ENCODE measurements at regions not wholly inside any gene's neighbourhood (a gene's known extent, or its start where the extent isn't known, plus 50 kb on each side); places are given as distances from the start of the nearest gene placed in this dataset.
"Not testable (repeated sequence)": the region's sequence is repeated elsewhere in the genome, so short reads cannot be mapped to it uniquely, and the experiment has no call there.

DNA sequence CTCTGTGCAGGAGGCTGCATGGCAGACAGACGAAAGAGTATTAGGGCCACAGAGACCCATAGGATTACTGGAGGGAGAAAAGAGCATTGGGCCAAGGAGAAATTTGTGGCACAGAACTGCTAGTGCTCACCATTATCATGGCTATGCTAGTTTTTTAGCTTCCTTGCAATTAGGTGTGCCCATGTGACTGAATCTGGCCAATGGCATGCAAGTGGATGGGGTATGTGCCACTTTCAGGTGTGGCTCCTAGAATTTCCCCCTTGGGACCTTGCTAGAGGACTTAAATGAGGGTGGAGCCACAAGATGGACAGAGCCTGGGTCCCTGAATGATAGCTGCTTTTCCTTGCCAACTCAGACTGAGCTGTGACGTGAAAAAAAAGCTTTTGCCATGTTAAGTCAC lies 73.9 kb upstream of the TENM4 start:
- WGBS, 2 experiments (ENCODE audit: insufficient coverage in 2 of 2) = 92 to 100% methylated on average over 1 to 2 of the region's 2 CpGs
- no peak overlapping the region for H3K27ac ChIP-seq (ENCODE audit: low read depth, low read length, severe bottlenecking)
- H3K4me3 ChIP-seq (ENCODE audit: extremely low read depth, insufficient read depth, low read length, poor library complexity, severe bottlenecking) = no peak overlapping the region
- H3K4me1 ChIP-seq (ENCODE audit: control insufficient read depth, insufficient read depth, low read length, poor library complexity, severe bottlenecking) = no peaks in the 10 kb centered on the region
- no peaks in the 10 kb centered on the region for H3K9me3 ChIP-seq (ENCODE audit: control insufficient read depth, low read length)
- H3K36me3 ChIP-seq (ENCODE audit: control insufficient read depth, insufficient read depth, low read length) = no peaks in the 10 kb centered on the region

DNA sequence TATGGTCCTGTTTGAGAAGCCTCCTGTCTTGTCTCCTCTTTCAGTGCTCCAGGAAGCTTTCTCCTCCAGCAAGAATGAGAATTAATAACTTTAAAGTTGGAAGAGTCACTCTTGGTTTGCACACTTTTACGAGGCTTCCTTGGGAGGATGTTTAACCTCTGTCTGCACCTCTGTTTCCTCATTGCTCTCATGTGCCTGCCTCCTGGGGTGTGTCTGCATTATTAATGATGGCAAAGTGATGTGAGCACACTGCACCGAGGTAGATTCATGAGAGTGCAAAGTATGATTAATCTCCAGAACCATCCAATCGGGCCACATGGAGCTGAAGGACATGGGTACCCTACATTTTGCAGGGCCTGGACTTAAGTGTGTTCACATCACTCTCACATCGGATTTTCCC lies 73.5 kb upstream of the TENM4 start:
- 88 to 91% methylated on average over 3 of the region's 4 CpGs for WGBS, 2 experiments (ENCODE audit: insufficient coverage in 2 of 2)
- Histone ChIP-seq H3K4me1 (ENCODE audit: control insufficient read depth, insufficient read depth, low read length, poor library complexity, severe bottlenecking) (no peaks in the 10 kb centered on the region), H3K36me3 (ENCODE audit: control insufficient read depth, insufficient read depth, low read length) (no peaks in the 10 kb centered on the region), H3K27ac (ENCODE audit: low read depth, low read length, severe bottlenecking) (no peak overlapping the region), H3K4me3 (ENCODE audit: extremely low read depth, insufficient read depth, low read length, poor library complexity, severe bottlenecking) (no peak overlapping the region), H3K9me3 (ENCODE audit: control insufficient read depth, low read length) (no peaks in the 10 kb centered on the region)

DNA sequence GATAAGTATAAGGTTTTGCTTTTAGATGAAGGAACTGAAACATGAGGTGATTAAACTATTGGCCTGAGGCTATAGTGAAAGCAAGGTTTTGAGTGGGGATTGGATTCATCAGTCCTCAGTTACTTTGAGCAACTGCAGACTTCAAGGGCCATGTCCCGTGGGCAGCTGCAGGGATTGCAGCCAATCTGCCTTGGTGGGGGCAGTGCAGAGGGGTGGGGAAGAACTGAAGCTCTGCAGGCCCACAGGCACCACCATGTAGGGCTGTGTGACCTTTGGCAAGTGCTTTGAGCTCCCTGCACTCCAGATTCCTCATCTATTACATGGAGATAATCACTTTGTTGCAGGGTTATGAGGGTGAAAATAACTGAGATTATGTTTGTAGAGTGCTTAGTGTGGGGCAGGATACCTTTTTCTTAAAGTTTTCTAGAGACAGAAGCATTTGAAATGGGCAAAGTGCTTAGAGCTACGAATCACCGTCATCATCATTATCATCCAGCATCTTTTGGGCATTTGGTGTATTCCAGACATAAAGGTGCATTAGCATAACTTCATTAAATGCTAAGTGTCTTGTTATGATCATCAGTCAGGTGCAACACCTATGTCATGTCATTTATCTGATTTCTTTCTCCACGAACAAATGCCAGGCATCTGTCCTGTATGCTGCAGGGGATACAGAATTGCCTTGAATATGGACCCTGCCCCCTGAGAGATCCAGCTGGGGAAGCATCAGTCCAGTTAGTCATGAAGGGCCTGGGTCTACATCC lies 72.1 kb upstream of the TENM4 start:
- WGBS, 2 experiments (ENCODE audit: insufficient coverage in 2 of 2) = 75 to 85% methylated on average over 1 to 4 of the region's 4 CpGs
- no peak overlapping the region for H3K4me3 ChIP-seq (ENCODE audit: extremely low read depth, insufficient read depth, low read length, poor library complexity, severe bottlenecking)
- H3K4me1 ChIP-seq (ENCODE audit: control insufficient read depth, insufficient read depth, low read length, poor library complexity, severe bottlenecking) = no peaks in the 10 kb centered on the region
- H3K27ac ChIP-seq (ENCODE audit: low read depth, low read length, severe bottlenecking) = no peak overlapping the region
- H3K36me3 ChIP-seq (ENCODE audit: control insufficient read depth, insufficient read depth, low read length) = no peaks in the 10 kb centered on the region
- H3K9me3 ChIP-seq (ENCODE audit: control insufficient read depth, low read length) = no peaks in the 10 kb centered on the region

DNA sequence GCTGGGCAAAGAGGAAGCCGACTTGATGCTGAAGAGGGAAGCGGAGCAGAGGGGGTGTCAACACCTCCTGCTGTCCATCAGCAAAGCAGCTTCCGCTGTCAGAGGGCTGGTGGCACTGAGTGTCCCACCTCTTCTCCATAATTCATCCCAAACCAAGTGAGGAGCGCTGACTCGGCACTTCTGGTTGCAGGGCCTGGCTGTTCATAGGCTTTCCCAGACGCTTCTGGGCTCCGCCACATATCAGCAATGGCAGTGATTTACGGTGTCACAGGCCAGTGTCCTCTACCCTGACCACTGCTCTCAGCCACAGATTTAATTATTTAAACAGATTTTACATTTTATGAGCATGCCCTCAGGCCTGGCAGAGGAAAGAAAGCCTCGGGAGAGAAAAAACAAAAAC lies 70.1 kb upstream of the TENM4 start:
- Histone ChIP-seq H3K9me3 (ENCODE audit: control insufficient read depth, low read length) (no peaks in the 10 kb centered on the region), H3K4me1 (ENCODE audit: control insufficient read depth, insufficient read depth, low read length, poor library complexity, severe bottlenecking) (peaks cover 4% of the 10 kb centered on the region), H3K27ac (ENCODE audit: low read depth, low read length, severe bottlenecking) (no peak overlapping the region), H3K4me3 (ENCODE audit: extremely low read depth, insufficient read depth, low read length, poor library complexity, severe bottlenecking) (no peak overlapping the region), H3K36me3 (ENCODE audit: control insufficient read depth, insufficient read depth, low read length) (no peaks in the 10 kb centered on the region)
- 85 to 91% methylated on average over 5 to 6 of the region's 9 CpGs for WGBS, 2 experiments (ENCODE audit: insufficient coverage in 2 of 2)

DNA sequence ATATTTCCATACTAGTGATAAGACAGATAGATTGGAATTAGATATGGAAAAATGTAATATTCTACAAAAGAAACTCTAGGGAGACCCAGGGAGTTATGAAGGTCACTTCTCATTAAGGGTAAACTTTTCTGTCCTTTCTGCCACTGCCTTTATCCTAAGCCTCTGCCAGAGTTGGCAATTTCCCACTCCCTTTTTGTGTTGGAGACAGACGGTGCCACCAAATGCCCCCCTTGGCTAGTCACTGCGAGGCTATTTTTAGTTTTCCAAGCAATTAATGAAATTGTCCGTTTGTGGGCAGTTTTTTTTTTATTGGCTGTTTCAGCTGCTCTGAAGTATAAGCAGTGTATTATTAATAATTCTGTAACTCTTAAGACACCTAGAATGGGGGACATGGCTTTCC lies 67.6 kb upstream of the TENM4 start:
- Histone ChIP-seq H3K36me3 (ENCODE audit: control insufficient read depth, insufficient read depth, low read length) (no peaks in the 10 kb centered on the region), H3K4me3 (ENCODE audit: extremely low read depth, insufficient read depth, low read length, poor library complexity, severe bottlenecking) (no peak overlapping the region), H3K27ac (ENCODE audit: low read depth, low read length, severe bottlenecking) (no peak overlapping the region), H3K9me3 (ENCODE audit: control insufficient read depth, low read length) (no peaks in the 10 kb centered on the region), H3K4me1 (ENCODE audit: control insufficient read depth, insufficient read depth, low read length, poor library complexity, severe bottlenecking) (peaks cover 8% of the 10 kb centered on the region)
- 90% methylated on average over 2 of the region's 3 CpGs; no CpG with 5 or more reads in 1 of the 2 experiments for WGBS, 2 experiments (ENCODE audit: insufficient coverage in 2 of 2)

DNA sequence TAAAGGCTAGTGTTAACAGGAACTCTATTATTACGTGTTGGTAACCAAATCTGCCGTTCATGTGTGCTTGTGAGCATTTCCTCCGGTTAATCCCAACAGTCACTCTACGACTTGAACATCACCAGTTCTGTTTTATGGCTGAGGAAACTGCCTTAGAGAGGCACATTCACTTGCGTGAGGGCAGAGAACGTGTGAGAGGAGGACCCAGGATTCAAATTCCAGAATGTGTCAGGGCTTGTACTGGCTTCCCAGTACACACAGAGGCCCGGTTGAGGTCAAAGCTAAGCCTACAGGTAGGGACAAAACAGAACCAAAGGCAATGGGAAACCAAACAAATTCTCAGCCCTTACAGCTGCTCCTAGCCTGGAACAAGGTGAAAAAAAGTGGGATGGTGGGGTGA lies 66.9 kb upstream of the TENM4 start:
- peaks cover 15% of the 10 kb centered on the region for H3K4me1 ChIP-seq (ENCODE audit: control insufficient read depth, insufficient read depth, low read length, poor library complexity, severe bottlenecking)
- no peaks in the 10 kb centered on the region for H3K9me3 ChIP-seq (ENCODE audit: control insufficient read depth, low read length)
- H3K36me3 ChIP-seq (ENCODE audit: control insufficient read depth, insufficient read depth, low read length) = no peaks in the 10 kb centered on the region
- WGBS, 2 experiments (ENCODE audit: insufficient coverage in 2 of 2) = 93 to 98% methylated on average over 7 of the region's 7 CpGs
- no peak overlapping the region for H3K27ac ChIP-seq (ENCODE audit: low read depth, low read length, severe bottlenecking)
- no peak overlapping the region for H3K4me3 ChIP-seq (ENCODE audit: extremely low read depth, insufficient read depth, low read length, poor library complexity, severe bottlenecking)

DNA sequence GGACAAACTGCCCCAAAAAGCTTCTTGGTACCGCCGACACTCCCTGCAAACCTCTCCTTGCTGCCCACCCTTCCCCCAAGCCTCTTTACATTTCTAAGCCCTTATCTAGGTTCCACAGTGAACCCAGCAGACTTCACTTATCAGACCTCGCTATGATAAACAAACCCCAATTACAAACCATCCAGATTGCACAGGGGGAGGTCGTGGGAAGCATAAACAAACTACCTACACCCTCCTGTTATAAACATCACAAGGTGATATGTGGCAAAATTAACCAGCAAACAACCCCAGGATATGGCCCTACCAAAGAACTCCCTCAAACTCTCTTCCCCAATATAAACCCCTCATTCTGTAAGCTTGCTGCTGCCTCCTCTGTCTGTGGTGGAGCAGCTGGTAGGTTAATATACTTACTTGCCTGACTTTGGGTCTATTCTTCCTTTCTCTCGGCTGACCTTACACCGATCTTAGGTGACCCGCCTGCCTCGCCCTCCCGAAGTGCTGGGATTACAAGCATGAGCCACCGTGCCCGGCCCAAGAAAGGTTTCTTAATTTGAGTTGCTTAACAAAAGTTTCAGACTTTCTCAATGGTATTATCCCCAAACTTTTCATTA lies 66.0 kb upstream of the TENM4 start:
- H3K9me3 ChIP-seq (ENCODE audit: control insufficient read depth, low read length) = no peaks in the 10 kb centered on the region
- peaks cover 18% of the 10 kb centered on the region for H3K4me1 ChIP-seq (ENCODE audit: control insufficient read depth, insufficient read depth, low read length, poor library complexity, severe bottlenecking)
- H3K27ac ChIP-seq (ENCODE audit: low read depth, low read length, severe bottlenecking) = no peak overlapping the region
- H3K4me3 ChIP-seq (ENCODE audit: extremely low read depth, insufficient read depth, low read length, poor library complexity, severe bottlenecking) = no peak overlapping the region
- 57 to 63% methylated on average over 1 to 5 of the region's 11 CpGs for WGBS, 2 experiments (ENCODE audit: insufficient coverage in 2 of 2)
- H3K36me3 ChIP-seq (ENCODE audit: control insufficient read depth, insufficient read depth, low read length) = no peaks in the 10 kb centered on the region

DNA sequence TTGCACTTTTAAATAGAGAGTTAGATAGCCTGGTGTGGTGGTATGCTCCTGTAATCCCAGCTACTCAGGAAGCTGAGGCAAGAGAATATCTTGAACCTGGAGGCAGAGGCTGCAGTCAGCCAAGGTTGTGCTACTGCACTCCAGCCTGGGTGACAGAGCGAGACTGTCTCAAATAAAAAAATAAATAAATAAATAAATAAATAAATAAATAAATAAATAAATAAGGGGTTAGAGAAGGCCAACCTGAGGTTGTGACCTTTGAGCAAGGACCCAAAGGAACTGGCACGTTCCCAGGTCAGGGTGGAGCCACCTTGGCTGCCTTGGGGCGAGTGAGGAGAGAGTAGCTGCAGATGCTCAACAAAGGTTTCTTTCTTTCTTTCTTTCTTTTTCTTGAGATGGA lies 65.3 kb upstream of the TENM4 start:
- H3K4me3 ChIP-seq (ENCODE audit: extremely low read depth, insufficient read depth, low read length, poor library complexity, severe bottlenecking) = no peak overlapping the region
- no peaks in the 10 kb centered on the region for H3K36me3 ChIP-seq (ENCODE audit: control insufficient read depth, insufficient read depth, low read length)
- no peak overlapping the region for H3K27ac ChIP-seq (ENCODE audit: low read depth, low read length, severe bottlenecking)
- peaks cover 18% of the 10 kb centered on the region for H3K4me1 ChIP-seq (ENCODE audit: control insufficient read depth, insufficient read depth, low read length, poor library complexity, severe bottlenecking)
- H3K9me3 ChIP-seq (ENCODE audit: control insufficient read depth, low read length) = no peaks in the 10 kb centered on the region
- no CpG with 5 or more reads among the region's 3 CpGs for WGBS, 2 experiments (ENCODE audit: insufficient coverage in 2 of 2)

DNA sequence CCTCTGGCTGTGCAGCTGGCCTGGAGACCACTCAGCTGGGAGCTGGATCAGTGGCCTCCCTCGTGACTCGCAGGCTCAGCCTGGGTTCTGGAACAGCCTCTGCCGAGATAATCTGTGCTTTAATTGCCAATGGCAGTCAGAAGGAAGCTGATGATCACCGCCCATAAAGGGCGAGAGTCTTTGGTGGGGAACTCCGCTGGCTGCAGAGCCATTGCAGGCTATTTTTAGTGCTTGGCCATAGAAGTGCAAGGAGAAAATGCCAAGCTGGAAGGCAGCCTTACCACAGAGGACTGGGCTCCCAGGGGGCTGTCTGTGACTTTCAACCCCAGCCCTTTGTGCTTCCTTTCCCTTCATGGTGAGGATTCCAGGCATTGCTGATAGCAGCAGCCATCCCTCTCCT lies 62.2 kb upstream of the TENM4 start:
- no peaks in the 10 kb centered on the region for H3K9me3 ChIP-seq (ENCODE audit: control insufficient read depth, low read length)
- H3K36me3 ChIP-seq (ENCODE audit: control insufficient read depth, insufficient read depth, low read length) = no peaks in the 10 kb centered on the region
- peaks cover 18% of the 10 kb centered on the region for H3K4me1 ChIP-seq (ENCODE audit: control insufficient read depth, insufficient read depth, low read length, poor library complexity, severe bottlenecking)
- 62 to 78% methylated on average over 6 of the region's 6 CpGs for WGBS, 2 experiments (ENCODE audit: insufficient coverage in 2 of 2)
- H3K27ac ChIP-seq (ENCODE audit: low read depth, low read length, severe bottlenecking) = peak overlapping the region; percentile 77
- no peak overlapping the region for H3K4me3 ChIP-seq (ENCODE audit: extremely low read depth, insufficient read depth, low read length, poor library complexity, severe bottlenecking)

DNA sequence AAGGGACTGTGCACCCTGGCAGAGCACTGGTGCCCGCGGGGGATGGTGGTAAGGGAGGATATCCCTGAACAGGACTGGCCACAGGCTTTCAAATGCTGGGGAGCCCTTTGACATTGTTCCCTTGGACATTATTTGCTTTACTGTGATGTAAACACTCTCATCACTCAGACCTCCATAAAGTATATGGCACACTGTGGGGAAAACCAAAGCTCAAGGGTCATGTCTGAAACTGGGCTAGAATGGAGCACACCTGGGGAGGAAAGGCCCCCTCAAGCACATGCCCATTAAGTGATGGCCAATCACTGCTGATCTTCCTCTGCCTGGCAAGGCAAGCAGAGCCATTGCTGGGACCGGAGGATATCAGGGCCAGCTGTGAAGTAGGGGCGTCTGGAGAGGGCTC lies 60.9 kb upstream of the TENM4 start:
- no peak overlapping the region for H3K27ac ChIP-seq (ENCODE audit: low read depth, low read length, severe bottlenecking)
- H3K9me3 ChIP-seq (ENCODE audit: control insufficient read depth, low read length) = peaks cover 3% of the 10 kb centered on the region
- WGBS, 2 experiments (ENCODE audit: insufficient coverage in 2 of 2) = 71 to 80% methylated on average over 2 to 3 of the region's 4 CpGs
- H3K4me1 ChIP-seq (ENCODE audit: control insufficient read depth, insufficient read depth, low read length, poor library complexity, severe bottlenecking) = peaks cover 15% of the 10 kb centered on the region
- no peak overlapping the region for H3K4me3 ChIP-seq (ENCODE audit: extremely low read depth, insufficient read depth, low read length, poor library complexity, severe bottlenecking)
- no peaks in the 10 kb centered on the region for H3K36me3 ChIP-seq (ENCODE audit: control insufficient read depth, insufficient read depth, low read length)

DNA sequence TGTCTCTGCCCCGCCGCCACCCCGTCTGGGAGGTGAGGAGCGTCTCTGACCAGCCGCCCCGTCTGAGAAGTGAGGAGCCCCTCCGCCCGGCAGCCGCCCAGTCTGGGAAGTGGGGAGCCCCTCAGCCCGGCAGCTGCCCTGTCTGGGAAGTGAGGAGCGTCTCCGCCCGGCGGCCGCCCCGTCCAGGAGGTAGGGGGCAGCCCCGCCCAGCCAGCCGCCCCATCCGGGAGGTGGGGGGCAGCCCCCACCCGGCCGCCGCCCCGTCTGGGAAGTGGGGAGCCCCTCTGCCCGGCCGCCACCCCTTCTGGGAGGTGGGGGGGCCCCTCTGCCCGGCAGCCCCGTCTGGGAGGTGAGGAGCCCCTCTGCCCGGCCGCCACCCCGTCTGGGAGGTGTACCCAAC lies 59.1 kb upstream of the TENM4 start:
- not testable (repeated sequence) for H3K27ac ChIP-seq (ENCODE audit: low read depth, low read length, severe bottlenecking); H3K4me3 ChIP-seq (ENCODE audit: extremely low read depth, insufficient read depth, low read length, poor library complexity, severe bottlenecking); H3K36me3 ChIP-seq (ENCODE audit: control insufficient read depth, insufficient read depth, low read length); H3K9me3 ChIP-seq (ENCODE audit: control insufficient read depth, low read length)
- 90 to 94% methylated on average over 2 to 11 of the region's 30 CpGs for WGBS, 2 experiments (ENCODE audit: insufficient coverage in 2 of 2)
- peaks cover 14% of the 10 kb centered on the region for H3K4me1 ChIP-seq (ENCODE audit: control insufficient read depth, insufficient read depth, low read length, poor library complexity, severe bottlenecking)

All from mesodermal cell (in vitro differentiated cells).